Right cardiac atrium (tissue), 5 donors: ENCODE measurements at regions not wholly inside any gene's neighbourhood (a gene's known extent, or its start where the extent isn't known, plus 50 kb on each side); places are given as distances from the start of the nearest gene placed in this dataset.

Source experiments
- ATAC-seq, 2 donors: fragments of 200-7000 bp; cut with Tn5 transposase; one replicate each; pipeline versions ENCODE4 v1.8.0 to v1.9.1; 2020; ENCODE audit warnings: moderate library complexity in 2 of 2, mild to moderate bottlenecking in 1 of 2
- DNase-seq, 3 donors: peaks; one replicate each; pipeline ENCODE4 v3.0.0-alpha.2; 2020
- H3K27ac ChIP-seq: one replicate; pipeline ENCODE4 v1.5.1; 2013; ENCODE audit warnings: mild to moderate bottlenecking, low read length, control low read depth, moderate library complexity
- H3K27me3 ChIP-seq: one replicate; pipeline ENCODE4 v1.6.1; 2013; ENCODE audit not compliant: control insufficient read depth, insufficient read depth
- H3K4me1 ChIP-seq: one replicate; pipeline ENCODE4 v1.6.1; 2013; ENCODE audit warnings: low read length; ENCODE audit not compliant: control insufficient read depth, insufficient read depth
- H3K4me3 ChIP-seq: one replicate; pipeline ENCODE4 v1.5.1; 2013; ENCODE audit warnings: low read length, control low read depth
- H3K9me3 ChIP-seq: one replicate; pipeline ENCODE4 v1.6.1; 2013; ENCODE audit warnings: low read length; ENCODE audit not compliant: control insufficient read depth
- WGBS: extraction: QIAGEN DNeasy Blood & Tissue Kit; methylation state at CpG from one replicate; pipeline ENCODE4 v1.1.7; 2013; 5-methylcytosine and 5-hydroxymethylcytosine counted together
- intact Hi-C, 4 donors: fragments of 100-400 bp; cut with DNase I; formaldehyde crosslinking; loops; one replicate each; pipeline versions ENCODE4 v1.11.0 to v1.14.0; 2022 to 2023
- donor health status: healthy with polysubstance abuse.
- donor health status: DM: no; HTN: yes; CAD: no.
- donor health status: DM: no; HTN: no; CAD: no.
- donor health status: DM: no; HTN: yes; CAD: no; lungs with severe emphysema.
- donor health status: DM: yes; HTN: yes; CAD: no.

DNA sequence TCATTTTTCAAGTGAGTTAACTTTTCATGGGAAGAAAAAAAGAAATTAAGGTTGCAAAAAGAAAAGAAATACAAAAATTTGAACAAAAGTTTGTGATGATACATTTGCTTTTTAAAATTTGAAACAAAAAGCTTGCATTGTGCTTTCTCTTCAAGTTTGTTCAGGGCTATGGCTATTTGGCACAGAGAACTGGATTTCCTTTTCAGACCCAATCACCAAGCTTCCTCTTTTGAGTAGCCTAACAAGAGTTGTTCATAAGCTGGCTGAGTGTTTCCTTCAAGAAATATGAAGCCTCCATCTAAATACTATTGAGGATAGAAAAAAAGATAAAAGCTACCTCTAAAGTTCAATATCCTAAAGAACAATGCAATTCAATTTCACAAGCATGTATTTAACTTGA is 787.8 kb downstream of the LIG4 start:
- no peak for ATAC-seq
- DNase-seq = no peak
- intact Hi-C loops = no loop called here
- no peak overlapping the region for H3K27ac ChIP-seq
- no peaks in the 10 kb centered on the region for H3K9me3 ChIP-seq
- H3K4me1 ChIP-seq = no peaks in the 10 kb centered on the region
- H3K4me3 ChIP-seq = no peak overlapping the region
- no peaks in the 10 kb centered on the region for H3K27me3 ChIP-seq

DNA sequence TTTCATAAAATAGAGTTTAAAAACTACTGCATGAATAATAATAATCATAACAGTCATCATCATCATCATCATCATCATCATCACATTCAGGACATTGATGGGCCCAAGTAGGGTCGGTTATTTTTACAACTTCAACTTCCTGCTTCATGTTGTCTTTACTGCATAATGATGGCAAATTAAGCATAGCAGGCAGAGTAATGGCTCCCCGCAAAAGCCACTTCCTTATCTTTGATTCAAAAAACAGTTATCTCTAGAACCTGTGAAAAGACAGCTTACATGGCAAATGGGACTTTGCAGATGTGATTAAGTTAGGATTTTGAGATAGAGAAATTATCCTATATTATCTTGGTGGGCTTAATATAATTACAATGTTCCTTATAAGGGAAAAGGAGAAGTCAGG is 792.9 kb downstream of the LIG4 start:
- DNase-seq (no peak), ATAC-seq (no peak)
- Histone ChIP-seq H3K27me3 (no peaks in the 10 kb centered on the region), H3K9me3 (no peaks in the 10 kb centered on the region), H3K4me1 (no peaks in the 10 kb centered on the region), H3K4me3 (no peak overlapping the region), H3K27ac (no peak overlapping the region)
- intact Hi-C loops = no loop called here
- WGBS = 69% methylated on average over 2 of the region's 2 CpGs

DNA sequence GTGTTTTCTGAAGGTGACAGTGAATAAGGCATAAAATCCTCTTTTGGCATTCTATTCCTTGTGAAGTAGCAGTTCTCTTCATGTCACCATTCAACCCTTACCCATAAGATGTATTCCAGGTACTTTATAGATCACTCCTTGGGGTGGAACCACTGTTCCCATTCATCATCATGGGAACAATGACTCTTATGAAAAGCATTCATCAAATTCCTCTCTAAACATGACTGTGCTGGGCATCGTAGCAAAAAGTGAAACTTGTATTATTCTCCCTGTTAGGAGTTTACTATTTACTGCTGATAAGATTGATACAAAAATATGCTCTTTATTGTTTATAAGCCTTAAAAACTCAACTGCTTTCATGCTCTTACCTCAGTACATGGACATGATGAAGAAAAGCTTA is 793.4 kb downstream of the LIG4 start:
- Histone ChIP-seq H3K4me1 (no peaks in the 10 kb centered on the region), H3K4me3 (no peak overlapping the region), H3K27me3 (no peaks in the 10 kb centered on the region), H3K9me3 (no peaks in the 10 kb centered on the region), H3K27ac (no peak overlapping the region)
- intact Hi-C loops = no loop called here
- 89% methylated on average over 1 of the region's 1 CpG for WGBS
- DNase-seq (no peak), ATAC-seq (no peak)

GRCh38 chr13:107421028-107421427 is 794.3 kb downstream of the LIG4 start:
- H3K4me1 ChIP-seq = no peaks in the 10 kb centered on the region
- 69% methylated on average over 2 of the region's 2 CpGs for WGBS
- ATAC-seq = no peak
- DNase-seq = no peak
- H3K27me3 ChIP-seq = no peaks in the 10 kb centered on the region
- intact Hi-C loops = no loop called here
- H3K27ac ChIP-seq = no peak overlapping the region
- H3K9me3 ChIP-seq = no peaks in the 10 kb centered on the region
- H3K4me3 ChIP-seq = no peak overlapping the region

GRCh38 chr13:107413005-107413404 is 802.3 kb downstream of the LIG4 start:
- no peaks in the 10 kb centered on the region for H3K9me3 ChIP-seq
- DNase-seq (no peak), ATAC-seq (no peak)
- H3K4me3 ChIP-seq = no peak overlapping the region
- H3K27ac ChIP-seq = no peak overlapping the region
- H3K27me3 ChIP-seq = no peaks in the 10 kb centered on the region
- intact Hi-C loops = no loop called here
- no peaks in the 10 kb centered on the region for H3K4me1 ChIP-seq

GRCh38 chr13:107407074-107407473 is 808.3 kb downstream of the LIG4 start:
- ATAC-seq (no peak), DNase-seq (no peak)
- no peaks in the 10 kb centered on the region for H3K27me3 ChIP-seq
- no peak overlapping the region for H3K4me3 ChIP-seq
- intact Hi-C loops = no loop called here
- 85% methylated on average over 3 of the region's 3 CpGs for WGBS
- H3K9me3 ChIP-seq = no peaks in the 10 kb centered on the region
- no peaks in the 10 kb centered on the region for H3K4me1 ChIP-seq
- H3K27ac ChIP-seq = no peak overlapping the region

DNA sequence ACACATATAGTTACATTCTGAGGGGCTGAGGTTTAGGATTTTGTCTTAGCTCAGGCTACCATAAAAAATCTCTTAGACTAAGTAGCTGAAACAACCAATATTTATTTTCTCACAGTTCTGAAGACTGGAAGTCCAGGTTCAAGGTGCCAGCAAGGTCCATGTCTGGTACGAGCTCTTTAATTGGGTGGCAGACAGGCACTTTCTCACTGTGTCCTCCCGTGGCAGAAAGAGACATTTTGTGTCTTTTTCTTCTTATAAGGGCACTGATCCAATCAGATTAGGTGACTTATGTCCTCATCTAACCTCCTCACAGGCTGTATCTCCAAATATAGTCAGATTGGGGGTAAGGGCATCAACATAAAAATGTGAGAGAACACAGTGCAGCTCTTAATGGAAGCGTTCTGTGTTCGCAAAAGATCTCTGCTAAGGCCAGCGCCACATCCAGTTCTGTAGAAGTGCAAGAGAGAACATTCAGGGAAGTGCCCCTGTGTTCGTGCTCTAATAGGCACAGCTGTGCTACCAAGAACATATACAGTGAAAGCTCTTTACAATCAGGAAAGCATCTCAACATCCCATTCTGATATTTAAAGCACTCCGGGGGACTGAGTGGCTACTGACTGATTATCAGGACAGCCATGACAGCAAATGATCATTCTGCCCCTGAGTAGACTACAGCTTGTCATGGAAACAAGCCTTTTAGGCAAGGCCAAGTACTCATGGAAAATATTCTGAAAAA is 819.2 kb downstream of the LIG4 start:
- no peaks in the 10 kb centered on the region for H3K4me1 ChIP-seq
- H3K9me3 ChIP-seq = no peaks in the 10 kb centered on the region
- no peak overlapping the region for H3K4me3 ChIP-seq
- intact Hi-C loops = no loop called here
- no peaks in the 10 kb centered on the region for H3K27me3 ChIP-seq
- no peak for DNase-seq
- no peak overlapping the region for H3K27ac ChIP-seq
- 79% methylated on average over 7 of the region's 7 CpGs for WGBS
- no peak for ATAC-seq

DNA sequence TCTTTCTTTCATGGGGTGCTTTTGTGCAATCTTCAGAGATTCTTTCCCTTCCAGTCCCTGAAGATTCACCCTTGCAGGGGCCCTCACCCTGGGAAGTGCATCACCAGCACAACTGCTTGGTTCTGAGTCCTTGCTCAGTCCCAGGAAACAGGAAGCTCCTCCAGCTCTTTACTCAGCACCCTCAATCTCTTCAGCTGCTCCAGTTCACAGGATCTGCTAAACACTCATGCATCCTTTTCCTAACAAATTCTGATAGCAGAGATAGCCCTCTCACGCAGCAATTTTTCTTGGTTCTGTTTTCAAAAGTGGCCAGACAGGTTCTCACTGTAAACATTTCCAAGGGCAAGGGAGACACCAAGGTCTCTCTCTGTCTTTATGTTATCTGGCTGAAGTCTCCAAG is 823.1 kb downstream of the LIG4 start:
- Histone ChIP-seq H3K27me3 (no peaks in the 10 kb centered on the region), H3K4me1 (no peaks in the 10 kb centered on the region), H3K4me3 (no peak overlapping the region), H3K27ac (no peak overlapping the region), H3K9me3 (no peaks in the 10 kb centered on the region)
- intact Hi-C loops = no loop called here
- no peak for ATAC-seq
- WGBS = 46% methylated on average over 1 of the region's 1 CpG
- DNase-seq = no peak

DNA sequence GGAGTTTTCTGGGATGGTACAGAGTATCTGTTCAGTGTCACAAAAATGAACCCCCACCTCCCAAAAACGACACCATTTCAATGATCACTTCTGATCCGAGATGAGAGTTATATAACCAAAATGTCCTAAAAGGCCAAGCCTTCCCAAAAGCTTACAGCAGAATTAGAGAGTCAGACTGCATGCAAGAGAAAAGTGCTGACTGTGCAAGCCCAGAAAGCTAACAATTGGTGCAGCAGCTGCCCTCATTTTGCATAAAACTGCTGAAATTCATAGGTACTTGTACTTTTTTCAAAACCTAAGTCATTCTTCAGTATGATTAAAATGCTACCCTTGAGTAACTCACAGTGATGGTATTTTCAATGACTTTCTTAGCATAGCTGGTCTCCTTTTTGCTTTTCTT is 819.6 kb upstream of the ARGLU1 start:
- intact Hi-C loops = no loop called here
- 64% methylated on average over 2 of the region's 2 CpGs for WGBS
- no peak for ATAC-seq
- no peaks in the 10 kb centered on the region for H3K4me1 ChIP-seq
- H3K27me3 ChIP-seq = no peaks in the 10 kb centered on the region
- H3K27ac ChIP-seq = no peak overlapping the region
- no peak for DNase-seq
- H3K9me3 ChIP-seq = no peaks in the 10 kb centered on the region
- H3K4me3 ChIP-seq = no peak overlapping the region

GRCh38 chr13:107379407-107380155 is 811.6 kb upstream of the ARGLU1 start:
- Histone ChIP-seq H3K9me3 (no peaks in the 10 kb centered on the region), H3K27ac (no peak overlapping the region), H3K27me3 (no peaks in the 10 kb centered on the region), H3K4me3 (no peak overlapping the region), H3K4me1 (no peaks in the 10 kb centered on the region)
- intact Hi-C loops = no loop called here
- no peak for DNase-seq
- WGBS = 72% methylated on average over 7 of the region's 7 CpGs
- ATAC-seq = no peak

- H3K9me3 ChIP-seq = no peaks in the 10 kb centered on the region
- no peaks in the 10 kb centered on the region for H3K27me3 ChIP-seq
- no peak overlapping the region for H3K27ac ChIP-seq
- ATAC-seq (no peak), DNase-seq (no peak)
- 51% methylated on average over 6 of the region's 6 CpGs for WGBS
- intact Hi-C loops = no loop called here
- H3K4me3 ChIP-seq = no peak overlapping the region
- no peaks in the 10 kb centered on the region for H3K4me1 ChIP-seq
Measured at GRCh38 chr13:107376341-107377125, 808.6 kb upstream of the ARGLU1 start.
